NCI-H510A (cell line): ENCODE measurements at regions not wholly inside any gene's neighbourhood (a gene's known extent, or its start where the extent isn't known, plus 50 kb on each side); places are given as distances from the start of the nearest gene placed in this dataset.

ENCODE experiments used
- DNase-seq: peaks from one replicate; lab custom pipeline; 2025; lab: John Stamatoyannopoulos, UW

DNA sequence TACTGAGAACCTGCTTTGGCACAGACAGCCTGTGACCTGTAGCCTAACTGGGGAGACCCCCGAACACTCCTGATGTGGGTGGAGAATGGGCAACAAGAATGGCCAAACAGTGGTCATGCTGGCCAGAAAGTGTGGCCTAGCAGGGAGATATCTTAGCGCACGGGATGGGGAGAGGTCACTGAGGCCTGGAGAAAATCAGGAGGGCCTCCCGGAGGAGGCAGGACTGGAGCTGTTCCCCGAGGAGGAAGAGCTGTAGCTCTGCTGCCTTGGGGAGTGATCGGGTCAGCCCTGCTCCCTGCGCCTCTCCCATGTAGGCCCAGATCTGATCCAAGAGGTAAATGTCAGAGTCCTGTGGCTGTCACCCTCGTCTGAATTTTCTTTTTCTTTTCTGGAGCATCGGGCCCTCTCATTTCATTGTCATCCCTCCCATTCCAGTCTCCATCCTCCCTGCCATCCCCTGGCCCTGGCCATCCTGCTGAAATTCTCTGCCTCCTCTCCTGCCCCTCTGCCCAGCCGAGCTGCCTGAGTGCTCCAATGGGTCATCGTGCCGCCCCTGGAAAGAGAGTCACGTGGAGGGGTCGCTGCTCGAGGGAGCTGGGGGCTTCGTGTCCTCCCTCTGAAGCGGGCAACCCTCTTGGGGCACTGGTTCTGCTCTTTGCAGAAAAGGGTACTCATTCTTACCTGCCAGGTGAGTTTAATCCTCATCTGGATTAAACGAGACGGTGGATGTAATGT lies 242.9 kb downstream of the HAUS1 start:
- DNase-seq: no peak

DNA sequence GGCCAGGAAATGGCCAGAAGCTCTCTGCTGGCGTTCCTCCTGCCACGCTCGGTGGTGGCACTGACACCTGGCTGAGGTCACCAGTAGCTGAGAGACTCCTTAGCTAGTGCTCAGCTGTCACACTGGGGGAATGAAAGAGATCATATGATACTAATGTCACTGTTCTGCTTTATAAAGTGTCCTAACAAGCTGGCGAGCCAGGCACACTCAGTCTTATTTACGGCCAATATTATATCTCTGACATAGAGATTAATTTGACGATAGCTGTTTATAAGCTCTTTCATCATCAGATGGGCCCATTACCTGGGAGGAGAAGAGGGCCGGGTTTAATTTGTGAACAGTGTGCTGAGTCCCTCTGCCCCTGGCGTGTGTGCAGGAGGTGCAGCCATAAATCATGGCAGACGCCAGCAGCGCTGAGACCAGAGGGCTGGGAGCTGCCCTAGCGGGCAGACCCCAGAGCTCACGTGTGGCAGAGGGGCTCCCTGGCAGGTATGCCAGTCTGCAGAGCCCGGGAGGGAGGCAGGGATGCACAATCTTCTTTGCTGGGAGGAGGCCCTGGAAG lies 246.5 kb downstream of the HAUS1 start:
- DNase-seq: no peak

DNA sequence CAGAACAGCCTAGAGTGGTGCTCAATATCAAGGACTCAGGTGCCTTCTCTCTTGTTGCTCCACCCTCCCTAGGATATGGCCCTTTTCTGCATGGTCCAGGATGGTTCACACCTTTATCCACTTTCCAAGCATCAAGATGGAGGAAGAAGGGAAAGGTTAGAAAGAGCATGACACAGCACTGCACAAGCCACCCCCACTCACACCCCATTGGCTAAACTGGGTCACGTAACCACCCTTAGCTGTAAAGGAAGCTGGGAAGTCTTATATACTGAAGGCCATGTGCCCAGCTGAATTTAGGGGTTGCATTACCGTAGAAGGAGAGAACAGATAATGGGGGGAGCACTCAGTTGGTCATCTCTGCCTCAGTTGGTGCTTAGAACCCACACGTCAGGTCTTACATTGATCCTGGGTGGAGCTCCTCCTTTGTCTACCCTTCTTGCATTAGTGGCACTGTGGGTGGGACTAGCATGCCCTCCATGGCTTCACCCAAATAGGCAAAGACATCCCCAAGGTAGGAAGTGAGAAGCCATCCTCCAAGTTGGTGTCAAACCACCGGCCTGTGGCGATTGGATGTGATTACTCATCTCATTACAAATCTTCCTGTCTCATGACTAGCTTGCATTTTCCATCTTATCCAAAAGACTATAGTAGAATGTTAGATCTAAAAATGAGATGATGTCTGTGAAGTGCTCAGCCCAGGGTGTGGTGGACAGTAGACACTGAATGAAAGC lies 248.5 kb downstream of the HAUS1 start:
- no peak for DNase-seq

DNA sequence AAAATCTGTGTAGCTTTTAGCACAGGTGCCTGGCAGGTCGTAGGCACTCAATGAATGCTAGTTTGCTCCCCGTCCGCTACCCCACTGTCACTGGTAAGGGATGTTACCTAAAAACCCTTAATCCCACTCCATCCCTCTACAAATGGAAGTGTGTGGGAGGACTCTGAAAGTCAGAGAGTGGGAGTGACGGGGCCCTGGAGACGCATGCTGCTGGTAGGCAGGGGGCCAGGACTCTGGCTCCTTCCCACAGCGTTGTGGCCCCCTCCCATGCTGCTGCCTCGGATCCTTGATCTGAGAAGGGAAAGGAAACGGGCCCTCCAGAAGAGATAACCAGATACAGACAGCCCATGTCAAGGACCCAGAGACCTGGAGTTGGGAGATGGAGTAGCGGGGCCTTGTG lies 249.3 kb downstream of the HAUS1 start:
- DNase-seq: no peak

DNA sequence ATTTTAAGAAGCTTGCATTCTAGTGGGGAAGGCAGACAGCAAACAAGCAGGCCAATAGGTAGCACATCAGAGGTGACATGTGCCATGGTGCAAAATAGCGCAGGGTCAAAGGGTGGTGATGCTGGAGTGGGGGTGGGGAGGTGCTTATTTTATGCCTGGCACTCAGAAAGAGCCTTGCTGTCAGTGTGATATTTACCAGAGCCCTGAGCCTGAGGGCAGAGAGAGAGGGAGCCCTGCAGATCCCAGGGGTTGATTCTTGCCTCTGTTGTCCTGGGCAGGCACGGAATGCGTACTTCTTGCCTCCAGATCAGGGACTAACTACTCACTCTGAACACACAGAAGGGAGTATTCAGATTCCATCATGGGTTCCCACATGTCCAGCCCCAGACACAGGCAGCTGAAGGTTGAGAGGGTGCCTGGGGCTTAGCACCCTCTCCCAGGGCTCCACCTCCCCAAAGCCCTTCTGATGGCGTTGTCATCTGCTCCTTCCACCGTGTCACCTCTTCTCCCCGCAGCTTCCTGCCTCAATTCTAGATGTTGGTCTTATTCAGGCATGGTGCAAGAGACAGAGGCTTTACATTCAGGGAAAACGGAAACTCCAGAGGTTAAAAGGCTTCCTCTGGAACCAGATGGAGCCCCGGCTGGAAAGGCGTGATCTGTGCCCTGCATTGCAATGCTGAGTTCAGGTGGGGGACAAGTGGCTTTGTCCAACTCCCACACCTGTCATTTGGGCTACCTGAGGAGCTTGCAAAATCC lies 252.3 kb downstream of the HAUS1 start:
- DNase-seq: no peak

DNA sequence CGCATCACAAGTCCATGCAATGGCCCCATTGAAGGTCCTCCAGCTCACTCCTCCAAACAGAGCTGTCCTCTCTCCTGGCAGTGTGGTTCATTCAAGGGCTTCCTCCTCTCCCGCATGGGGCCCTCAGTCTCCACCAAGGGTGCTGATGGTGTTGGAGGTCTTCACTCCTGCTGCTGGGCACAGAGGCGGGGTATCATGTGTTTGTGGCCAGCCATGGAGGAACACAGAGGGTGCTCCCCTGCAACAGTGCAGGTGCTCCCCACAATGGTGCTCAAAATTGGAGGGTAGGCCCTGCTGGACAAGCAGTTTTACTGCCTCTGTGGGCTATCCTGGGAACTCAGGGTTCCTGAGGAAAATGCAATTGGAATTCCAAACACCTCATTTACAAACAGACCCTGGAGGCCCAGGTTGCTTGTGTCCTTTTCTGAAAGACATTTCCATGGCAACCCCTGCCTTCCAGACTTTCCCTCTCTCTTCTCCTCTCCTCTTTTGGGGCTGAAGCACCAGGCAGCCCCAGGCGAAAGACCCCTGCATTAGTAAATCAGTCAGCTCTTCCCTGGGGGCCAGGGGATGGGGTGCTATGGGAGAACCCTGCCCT lies 256.0 kb downstream of the HAUS1 start:
- no peak for DNase-seq

DNA sequence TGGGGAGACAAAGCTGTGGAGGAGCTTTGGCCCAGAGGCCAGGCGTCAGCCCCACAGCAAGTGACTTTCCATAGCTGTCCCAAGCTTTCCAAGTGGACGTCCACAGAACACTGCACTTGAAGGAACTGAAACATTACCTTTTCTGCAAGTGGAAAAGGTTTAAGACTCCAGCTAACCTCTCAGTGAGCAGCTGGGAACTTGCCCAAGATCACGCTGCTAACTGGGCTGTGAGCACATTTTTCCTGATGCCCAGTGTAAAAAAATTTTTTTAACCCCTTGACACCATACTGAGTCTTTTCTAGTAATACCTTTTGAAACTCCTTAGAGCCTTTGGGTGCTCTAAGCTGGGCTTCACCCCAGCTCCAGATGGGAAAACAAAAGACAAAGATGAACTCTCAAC lies 256.7 kb downstream of the HAUS1 start:
- DNase-seq: no peak

DNA sequence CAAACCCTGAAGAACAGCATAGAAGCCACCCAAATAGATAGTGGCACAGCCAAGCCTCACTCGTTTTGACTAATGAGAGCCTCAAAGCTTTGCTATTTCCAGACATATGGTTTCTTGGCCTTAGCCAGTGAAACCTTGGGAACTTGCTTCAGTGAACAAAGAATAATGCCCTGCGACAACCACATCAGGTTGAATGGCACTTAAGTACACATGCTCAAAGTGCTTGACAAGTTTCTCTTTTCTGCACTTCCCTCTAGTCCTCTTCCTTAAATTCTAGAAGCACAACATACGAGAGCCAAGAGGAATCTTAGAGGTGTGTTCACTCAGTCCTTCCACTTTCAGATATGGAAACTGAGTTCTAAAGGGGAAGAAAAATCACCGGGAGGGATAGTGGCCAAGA lies 258.3 kb downstream of the HAUS1 start:
- DNase-seq: no peak

DNA sequence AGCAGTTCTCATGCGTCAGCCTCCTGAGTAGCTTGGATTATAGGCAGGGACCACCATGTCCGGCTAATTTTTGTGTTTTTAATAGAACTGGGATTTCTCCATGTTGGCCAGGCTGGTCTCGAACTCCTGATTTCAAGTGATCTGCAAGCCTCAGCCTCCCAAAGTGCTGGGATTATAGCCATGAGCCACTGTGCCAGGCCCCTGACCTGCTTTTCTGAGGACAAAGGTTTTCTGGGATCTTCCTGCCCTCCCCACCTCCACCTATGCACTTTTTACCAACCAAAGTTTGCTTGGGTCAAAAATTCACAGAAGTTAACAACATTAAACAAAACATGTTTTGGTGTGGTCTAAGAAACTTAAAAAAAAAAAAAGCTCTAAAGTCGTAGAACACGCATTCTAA lies 259.9 kb downstream of the HAUS1 start:
- DNase-seq: no peak

DNA sequence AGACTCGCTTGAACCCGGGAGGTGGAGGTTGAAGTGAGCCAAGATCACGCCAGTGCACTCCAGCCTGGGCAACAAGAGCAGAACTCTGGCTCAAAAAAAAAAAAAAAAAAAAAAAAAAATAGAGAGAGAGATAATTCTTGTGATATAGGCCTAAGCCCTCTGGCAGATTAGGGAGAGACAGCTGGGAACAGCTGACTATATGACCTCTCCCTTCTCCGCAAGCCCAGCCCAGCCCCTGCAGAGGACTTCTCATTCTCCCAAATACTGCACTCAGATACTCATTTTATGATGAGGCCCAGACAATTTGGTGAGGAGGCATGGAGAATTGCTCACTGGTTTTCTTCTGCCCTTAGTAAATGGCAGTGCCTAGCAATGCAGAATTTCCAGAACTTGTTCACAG lies 262.0 kb downstream of the HAUS1 start:
- no peak for DNase-seq

DNA sequence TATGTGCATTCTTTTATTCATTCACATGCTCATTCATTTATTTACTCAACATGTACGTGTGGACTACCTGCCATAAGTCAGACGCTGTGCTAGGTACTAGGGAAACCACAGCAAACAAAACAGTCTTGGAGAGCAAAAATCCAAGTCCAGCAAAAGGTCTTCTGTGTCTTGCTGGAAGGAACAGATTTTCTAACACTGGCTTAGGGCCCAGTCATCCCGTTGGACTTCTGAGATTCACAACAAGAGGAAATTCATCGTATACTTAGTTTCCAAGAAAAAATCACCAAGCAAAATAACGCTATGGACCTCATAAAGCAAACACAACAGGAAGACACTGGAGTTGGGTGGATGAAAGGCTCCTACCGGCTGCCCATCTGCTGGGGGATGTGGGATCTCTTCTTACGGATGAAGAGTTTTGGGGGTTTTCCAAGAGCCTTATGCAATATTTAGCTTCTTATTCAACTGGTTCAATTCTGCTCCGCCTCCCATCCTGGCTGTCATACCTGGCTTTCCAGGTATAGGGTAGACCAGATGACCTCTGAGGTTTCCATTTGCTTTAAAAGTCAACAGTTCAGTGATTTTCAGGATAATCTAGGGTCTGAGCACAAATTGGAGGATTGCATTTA lies 262.7 kb downstream of the HAUS1 start:
- no peak for DNase-seq

DNA sequence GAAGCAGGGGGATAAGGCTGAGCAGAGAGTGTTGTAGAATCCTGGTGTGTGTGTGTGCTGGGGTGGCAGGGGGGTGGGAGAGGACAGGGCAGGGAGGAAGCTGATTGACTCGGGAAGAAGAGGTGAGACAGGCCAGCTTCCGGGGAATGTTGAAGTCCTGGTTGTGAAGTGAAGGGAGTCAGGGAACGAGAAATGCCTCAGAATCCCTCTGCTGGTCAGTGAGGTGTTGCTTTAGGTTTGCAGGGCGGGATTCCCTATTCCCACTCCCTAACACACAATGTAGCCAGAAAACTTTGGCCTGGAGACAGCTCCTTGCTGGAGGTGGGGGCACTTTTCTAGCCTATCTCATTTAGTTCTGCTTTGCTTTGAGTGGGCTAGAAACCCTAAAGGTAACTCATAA lies 265.1 kb downstream of the HAUS1 start:
- no peak for DNase-seq

DNA sequence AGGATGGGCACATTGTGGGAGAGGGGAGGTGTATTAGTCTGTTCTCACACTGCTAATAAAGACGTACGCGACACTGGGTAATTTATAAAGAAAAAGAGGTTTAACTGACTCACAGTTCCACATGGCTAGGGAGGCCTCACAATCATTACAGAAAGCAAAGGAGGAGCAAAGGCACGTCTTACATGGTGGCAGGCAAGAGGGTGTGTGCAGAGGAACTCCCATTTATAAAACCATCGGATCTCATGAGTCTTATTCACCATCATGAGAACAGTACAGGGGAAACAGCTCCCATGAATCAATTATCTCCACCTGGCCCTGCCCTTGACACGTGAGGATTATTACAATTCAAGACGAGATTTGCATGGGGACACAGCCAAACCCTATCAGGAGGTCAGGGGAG lies 266.7 kb downstream of the HAUS1 start:
- DNase-seq: no peak

DNA sequence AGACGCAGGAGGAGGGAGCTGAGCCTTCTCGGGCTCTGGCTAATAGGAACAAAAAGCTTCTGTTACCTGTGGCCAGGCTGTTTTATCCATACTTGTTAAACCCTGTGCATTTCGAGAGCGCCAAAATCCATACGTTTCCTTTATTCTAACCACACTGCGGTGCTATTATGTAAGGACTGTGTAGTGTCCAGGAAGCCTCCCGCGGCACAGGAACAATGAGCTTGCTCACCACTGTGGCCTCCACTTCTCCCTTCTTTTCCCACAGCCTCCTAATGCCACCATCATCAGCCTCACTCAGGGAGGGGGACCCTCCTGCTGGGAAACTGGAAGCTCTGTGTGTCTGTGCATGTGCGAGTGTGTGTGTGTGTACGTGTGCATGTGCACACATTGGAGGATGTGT lies 268.5 kb downstream of the HAUS1 start:
- DNase-seq: no peak

DNA sequence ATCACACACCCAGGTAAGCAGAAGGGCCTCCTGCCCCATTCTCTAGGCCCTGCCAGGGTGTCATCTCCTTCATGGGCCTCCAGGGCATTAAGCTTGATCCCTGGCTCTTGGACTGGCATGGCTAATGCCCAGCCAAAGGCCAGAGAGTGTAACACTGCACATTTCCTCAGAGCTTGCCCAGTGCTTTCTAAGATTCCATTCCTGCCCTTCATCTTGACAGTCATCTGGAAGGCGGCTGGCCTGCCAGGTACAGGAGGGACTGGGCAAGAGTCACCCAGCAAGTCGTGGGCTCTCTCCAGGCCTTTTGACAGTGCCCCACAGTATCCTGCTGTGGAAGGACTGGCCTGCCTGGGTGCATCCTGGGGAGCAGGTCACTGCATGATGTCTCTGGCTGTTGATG lies 268.9 kb downstream of the HAUS1 start:
- DNase-seq: no peak

DNA sequence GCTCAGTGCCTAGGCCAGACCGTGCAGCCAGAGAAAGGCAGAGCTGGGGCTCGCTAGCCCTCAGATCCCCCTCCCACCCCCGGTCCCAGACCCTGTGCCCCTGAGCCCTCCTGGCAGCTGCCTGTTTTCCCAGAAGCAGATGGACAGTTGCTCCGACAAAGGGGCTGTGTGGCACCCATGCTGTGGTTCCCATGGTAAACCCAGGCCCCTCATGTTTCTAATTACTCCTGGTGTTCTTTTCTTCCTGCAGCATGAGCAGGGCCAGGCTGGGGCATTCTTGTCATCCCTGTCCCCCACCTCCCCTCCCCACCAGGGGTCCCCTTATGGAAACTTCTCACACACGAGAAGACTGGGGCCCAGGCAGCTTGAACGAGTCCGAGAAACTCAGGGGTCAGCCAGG lies 269.6 kb downstream of the HAUS1 start:
- no peak for DNase-seq

DNA sequence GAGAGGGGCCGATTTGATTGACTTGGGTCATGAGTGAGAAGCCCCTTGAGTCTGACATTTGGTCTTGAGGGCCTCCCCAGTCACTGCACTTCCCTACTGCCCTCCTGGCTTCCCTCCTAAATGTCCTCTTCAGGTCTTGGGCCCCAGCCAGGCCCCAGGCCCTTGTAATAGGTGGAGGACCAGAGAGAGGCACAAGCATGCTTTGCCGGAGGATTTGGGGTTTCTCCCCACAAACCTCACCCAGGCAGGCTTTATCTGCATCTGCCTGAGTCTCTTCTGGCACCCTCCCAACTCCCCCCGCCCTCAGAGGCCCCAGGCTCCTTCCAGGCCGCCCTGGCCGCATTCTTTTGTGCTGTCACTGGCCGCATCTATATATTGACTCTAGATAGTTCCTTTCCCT lies 270.7 kb downstream of the HAUS1 start:
- no peak for DNase-seq

DNA sequence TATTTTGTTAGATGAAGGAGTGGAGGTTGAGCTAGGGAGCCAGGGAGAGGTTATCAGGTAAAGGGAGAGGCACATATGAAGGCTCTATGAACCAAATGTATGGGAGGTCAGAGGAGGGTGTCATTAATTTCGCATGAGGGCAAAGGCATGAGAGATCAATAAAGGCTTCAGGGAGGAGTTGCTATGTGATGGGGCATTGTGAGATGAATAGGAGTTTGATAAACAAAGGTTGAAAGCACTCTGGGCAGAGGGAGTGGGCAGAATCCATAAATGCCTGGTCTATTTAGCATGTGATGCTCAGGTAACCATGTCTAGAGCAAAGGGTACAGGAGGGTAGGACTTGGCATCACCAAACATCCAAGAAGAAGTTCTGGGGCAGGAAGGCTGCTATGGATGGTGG lies 273.4 kb downstream of the HAUS1 start:
- no peak for DNase-seq

DNA sequence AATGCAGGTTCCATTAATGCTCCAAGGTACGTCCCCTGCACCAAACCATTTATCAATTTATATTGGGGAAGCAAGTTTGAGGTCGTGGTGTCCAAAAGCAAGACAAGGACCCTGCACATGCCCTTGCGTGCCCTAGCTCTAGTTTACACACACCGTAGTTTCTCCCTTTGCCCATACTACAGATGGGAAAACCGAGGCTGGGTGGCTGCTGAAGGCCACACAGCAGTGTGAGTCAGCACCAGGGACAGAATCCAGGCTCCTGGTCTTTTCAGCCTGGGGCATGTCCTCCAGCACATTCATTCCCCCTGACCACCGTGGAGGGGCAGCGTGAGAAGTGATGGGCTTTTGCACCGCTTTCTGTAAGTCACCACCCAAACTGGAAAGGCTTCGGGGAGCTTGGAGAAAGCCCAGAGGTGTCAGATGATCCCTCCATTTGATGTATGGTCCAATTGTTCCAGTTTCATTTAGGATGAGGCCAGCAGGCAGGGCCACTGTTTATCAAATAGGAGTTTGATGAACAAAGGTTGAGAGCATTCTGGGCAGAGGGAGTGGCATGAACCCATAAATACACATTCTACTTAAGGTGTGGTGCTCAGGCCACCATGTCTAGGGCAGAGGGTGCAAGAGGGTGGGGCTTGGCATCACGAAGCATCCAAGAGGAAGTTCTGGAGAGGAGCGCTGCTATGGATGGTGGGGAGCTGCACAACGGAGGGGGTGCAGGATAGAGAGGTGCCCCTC lies 274.1 kb downstream of the HAUS1 start:
- no peak for DNase-seq

DNA sequence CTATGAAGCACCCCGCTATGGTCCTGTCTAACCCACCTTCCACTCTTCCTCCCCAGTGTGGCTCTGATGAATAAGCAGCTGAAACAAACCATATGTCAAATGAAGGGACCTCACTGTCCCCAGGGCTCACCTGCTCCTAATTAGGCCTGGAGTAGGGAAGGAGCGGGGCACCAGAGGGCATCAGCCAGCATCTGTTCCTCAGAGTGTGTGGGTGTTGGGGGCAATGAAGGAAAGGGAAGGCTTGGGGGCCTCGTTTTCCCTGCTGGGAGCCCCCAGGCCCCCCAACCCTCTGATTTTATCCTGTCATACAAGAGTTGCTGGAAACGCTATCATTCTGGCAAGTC lies 274.7 kb downstream of the HAUS1 start:
- no peak for DNase-seq

DNA sequence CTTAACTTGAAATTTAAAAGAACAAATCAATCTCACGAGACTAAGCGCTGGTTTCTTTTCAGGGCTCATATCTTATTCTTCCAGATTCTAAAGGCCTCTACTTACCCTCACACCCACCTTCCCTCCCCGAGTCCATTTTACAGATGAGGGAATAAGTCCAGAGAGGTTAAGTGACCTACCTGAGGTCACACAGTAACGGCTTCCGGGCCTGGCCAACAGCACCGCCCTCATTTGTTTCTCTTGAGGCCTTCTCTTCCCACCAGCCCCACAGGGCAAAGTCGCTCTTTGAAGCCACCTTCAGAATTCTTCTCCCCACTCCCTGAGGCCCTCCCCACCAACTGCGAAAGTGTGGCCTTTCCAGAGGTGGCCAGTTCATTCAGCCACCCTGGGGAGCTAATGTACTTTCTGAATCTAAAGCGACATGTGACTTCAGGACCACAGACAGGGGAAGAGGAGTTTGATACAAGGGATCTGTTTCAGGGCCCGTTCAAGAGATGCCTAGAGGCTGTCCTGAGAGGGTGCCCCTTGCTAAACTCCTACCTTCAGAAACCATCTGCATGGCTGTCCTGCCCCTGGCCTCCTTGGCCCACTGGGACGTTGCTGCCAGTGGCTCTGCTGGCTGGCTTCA lies 275.3 kb downstream of the HAUS1 start:
- DNase-seq: no peak
